HG02623 (cell line): ENCODE measurements at regions not wholly inside any gene's neighbourhood (a gene's known extent, or its start where the extent isn't known, plus 50 kb on each side); places are given as distances from the start of the nearest gene placed in this dataset.
"Not testable (repeated sequence)": the region's sequence is repeated elsewhere in the genome, so short reads cannot be mapped to it uniquely, and the experiment has no call there.

Experiments
- ATAC-seq: cut with Tn5 transposase; IDR thresholded peaks from one replicate; pipeline ENCODE4 v1.9.1; 2021; ENCODE audit warnings: moderate library complexity; ENCODE audit not compliant: unreplicated experiment

DNA sequence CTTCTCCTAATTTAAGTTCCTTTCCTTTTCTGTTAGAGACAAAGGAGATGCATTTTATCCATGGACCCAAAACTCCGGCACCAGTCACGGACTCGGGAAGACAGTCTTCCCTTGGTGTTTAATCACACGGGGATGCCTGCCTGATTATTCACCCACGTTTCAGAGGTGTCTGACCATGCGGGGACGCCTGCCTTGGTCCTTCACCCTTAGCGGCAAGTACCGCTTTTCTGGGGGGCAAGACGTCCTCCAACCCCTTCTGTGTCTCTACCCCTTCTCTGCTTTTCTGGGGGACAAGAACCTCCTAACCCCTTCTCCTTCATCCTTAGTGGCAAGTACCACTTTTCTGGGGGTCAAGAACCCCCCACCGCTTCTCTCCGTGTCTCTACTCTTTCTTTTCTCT lies 816.9 kb upstream of the VRK2 start:
- ATAC-seq = not testable (repeated sequence)

DNA sequence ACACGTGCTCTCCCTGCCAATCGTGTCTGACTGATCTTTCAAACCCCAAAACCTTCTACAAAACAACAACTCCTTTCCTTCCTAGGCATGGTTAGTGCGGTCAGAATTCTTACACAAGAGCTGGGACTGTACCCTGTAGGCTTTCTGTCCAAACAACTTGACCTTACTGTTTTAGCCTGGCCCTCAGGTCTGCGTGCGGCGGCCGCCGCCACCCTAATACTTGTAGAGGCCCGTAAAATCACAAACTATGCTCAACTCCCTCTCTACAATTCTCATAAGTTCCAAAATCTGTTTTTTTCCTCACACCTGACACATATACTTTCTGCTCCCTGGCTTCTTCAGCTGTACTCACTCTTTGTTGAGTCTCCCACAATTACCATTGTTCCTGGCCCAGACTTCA lies 814.3 kb upstream of the VRK2 start:
- ATAC-seq = not testable (repeated sequence)

DNA sequence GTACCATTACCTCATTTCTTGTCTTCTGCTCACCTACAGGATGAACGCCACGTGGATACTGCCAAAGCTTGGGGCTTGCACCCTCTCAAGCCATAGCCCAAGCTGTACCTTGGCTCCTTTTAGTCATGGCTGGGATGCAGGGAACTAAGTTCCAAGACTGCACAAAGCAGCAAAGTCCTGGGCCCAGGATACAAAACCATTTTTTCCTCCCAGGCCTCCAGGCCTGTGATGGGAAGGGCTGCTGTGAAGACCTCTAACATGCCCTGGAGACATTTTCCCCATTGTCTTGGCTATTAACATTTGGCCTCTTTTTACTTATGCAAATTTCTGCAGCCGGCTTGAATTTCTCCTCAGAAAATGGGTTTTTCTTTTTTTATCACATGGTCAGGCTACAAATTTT lies 795.1 kb upstream of the VRK2 start:
- not testable (repeated sequence) for ATAC-seq

DNA sequence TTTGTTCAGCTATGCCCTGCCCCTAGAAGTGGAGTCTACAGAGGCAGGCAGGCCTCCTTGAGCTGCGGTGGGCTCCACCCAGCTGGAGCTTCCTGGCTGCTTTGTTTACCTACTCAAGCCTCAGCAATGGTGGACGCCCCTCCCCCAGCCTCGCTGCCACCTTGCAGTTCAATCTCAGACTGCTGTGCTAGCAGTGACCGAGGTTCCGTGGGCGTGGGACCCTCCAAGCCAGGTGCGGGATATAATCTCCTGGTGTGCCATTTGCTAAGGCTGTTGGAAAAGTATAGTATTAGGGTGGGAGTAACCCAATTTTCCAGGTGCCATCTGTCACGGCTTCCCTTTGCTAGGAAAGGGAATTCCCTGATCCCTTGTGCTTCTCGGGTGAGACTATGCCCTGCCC lies 770.2 kb upstream of the VRK2 start:
- not testable (repeated sequence) for ATAC-seq

DNA sequence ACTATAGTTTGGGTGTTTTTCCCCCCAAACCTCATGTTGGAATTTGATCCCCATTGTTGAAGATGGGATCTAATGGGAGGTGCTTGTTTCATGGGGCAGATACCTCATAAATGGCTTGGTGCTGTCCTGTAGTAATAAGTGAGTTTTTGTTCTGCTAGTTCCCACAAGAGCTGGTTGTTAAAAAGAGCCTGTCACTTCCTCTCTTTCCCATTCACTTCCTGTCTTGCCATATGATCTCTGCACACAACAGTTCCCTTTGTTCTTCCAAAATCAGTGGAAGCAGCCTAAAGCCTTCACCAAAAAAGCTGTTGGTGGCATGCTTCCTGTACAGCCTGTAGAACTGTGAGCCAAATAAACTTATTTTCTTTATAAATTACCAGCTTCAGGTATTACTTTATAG lies 768.2 kb upstream of the VRK2 start:
- ATAC-seq = no peak

DNA sequence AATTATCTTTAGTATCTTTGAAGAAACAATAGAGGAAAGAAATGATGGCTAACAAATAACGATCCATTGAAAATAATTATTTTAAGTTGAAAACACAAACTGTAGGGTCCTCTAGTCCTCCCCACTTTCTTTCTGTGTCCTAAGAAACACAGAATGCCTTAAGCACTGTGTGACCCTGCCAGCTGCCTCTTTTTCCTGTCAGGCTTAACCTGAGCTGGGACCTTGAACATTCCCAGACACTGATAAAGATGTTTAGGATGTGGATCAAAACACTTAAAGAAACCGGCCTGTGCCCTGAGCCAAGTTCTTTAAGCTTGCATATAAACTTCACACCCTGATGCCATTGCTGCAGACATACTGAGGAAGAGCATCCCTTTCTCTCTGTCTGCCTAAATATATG lies 755.4 kb upstream of the VRK2 start:
- no peak for ATAC-seq

DNA sequence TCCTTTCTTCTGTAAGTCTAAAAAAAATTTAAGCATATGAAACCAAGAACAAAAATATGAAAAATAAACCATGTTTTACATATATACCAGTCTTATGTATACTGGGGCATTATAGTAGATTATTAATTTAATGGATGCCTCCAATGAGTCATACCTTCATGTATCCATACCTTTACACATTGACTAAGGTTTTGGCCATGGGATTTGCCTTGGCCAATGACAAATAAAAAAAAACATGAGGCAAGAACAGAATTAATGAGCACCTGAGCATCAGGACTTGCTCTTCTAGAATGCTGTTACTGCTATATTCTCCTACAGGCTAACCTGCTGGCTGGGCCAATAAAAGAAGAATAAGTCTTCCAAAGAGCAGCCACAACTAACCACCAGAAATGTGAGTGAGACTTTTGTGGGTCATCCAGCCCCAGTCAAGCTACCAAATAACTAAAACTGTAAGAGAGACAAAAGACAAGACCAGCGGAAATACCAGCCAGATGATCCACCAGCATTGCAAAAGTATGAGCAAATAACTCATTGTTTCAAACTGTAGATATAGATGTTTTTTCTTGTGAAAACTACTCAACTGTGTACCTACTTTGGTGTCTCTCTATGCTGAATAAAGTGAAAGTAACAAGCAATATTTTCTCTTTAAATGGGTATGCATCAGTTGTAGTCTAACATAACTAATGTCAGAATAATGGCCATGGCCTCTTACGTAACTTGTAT lies 749.6 kb upstream of the VRK2 start:
- ATAC-seq = no peak

DNA sequence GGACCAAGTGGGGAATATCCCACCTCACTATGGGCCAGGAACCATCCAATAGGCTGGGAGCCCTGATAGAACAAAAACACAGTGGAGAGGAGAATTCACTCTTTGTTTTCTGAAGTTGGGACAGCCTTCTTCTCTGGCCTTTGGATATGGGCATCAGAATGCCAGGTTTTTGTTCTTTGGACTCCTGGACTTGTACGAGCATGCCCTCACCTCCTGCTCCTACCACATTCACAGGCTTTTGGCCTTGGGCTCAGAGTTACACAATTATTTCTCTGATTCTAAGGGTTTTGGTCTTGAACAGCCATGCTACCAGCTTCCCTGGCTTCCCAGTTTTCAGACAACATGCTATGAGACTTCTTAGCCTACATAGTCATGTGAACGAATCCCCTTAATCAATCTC lies 732.9 kb upstream of the VRK2 start:
- ATAC-seq = no peak

DNA sequence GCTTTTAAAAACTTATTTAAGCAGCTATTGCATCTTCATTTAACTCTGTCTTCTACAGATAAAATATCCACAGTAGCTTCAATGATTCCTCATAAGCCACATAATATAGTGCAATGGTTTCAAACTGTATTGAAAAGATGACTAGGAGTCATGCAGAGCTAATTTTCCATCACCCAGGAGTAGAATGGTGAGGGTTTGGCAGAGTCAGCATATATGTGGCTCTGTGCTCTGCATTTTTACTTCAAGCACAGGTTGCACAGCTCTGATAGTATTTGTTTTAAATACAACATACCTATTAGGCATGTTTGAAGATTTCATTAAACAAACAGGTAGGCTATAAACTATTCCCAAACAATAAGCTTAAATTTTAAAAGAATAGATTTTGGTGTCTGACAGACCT lies 731.9 kb upstream of the VRK2 start:
- ATAC-seq = no peak

DNA sequence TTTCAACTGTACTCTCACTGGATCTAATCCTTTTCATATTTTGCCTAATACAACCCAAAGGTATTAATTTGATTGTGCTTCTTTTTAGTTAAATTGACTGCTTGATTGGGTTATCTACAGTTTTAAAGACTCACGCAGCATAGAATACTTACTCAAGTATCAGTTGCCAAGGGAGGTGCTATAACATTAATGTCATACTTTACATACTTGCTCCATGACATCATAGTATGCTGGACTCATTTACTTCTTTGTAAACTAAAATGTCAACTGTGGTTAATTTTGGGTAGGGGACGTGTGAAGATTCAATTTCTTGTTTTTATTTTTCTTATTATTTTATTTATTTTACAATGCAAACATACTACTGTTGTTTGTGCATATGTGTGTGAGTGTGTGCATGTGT lies 716.2 kb upstream of the VRK2 start:
- no peak for ATAC-seq

DNA sequence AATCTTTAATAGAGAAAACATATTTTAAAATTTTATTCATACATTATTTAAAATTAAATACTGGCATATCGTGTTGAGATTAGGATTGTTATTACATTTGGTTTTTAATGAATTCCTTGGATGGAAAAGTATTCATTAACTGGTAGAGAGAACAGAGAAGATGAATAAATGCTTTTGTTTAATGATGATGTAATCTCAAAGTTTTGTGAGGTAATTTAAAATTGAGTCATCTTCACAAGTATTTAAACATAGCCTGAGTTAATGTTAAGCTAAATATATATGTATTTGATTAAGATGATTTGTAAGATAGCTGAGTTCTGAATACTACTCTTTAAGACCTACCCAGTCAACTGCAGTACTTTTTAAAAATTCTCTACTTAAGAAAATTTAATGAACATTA lies 713.4 kb upstream of the VRK2 start:
- no peak for ATAC-seq

DNA sequence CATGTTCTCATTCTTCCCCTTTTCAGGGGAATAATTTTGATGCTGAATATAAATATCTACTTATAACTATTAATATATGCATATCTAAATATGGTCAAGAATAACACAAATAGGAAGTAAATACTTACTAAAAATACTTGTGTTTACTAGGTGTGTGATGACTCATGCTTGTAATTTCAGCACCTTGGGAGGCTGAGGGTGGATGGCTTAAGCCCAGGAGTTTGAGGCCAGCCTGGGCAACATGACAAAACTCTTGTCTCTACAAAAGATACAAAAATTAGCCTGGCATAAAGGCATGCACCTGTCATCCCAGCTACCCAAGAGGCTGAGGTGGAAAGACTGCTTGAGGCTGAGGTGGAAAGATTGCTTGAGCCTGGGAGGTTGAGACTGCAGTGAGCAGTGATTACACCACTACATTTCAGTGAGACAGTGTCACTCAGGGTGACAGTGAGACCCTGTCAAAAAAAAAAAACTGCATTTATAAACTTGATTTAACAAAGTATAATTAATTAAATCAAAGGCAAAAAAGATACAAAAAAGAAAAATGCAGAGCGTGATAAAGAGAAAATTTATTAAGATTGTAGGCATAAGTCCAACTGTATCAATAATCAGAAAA lies 703.1 kb upstream of the VRK2 start:
- ATAC-seq = no peak

DNA sequence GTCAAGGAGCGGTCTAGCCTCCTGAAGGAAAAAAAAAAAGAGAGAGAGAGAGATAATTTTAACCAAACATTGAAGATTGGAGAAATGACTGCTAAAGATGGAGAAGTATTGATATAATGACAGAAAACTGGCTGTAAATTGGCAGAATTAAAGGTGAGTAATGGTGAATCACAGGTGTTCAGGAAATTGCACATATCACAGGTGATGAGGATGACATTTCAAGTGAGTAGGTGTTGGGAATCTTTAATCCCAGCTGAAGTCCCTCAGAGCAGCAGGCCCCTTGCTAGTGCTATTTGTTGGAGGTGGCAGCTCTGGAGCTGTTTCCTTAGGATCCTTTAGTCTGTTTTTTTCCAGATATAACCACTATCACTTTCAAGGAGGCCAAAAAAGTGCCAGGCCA lies 678.4 kb upstream of the VRK2 start:
- no peak for ATAC-seq

DNA sequence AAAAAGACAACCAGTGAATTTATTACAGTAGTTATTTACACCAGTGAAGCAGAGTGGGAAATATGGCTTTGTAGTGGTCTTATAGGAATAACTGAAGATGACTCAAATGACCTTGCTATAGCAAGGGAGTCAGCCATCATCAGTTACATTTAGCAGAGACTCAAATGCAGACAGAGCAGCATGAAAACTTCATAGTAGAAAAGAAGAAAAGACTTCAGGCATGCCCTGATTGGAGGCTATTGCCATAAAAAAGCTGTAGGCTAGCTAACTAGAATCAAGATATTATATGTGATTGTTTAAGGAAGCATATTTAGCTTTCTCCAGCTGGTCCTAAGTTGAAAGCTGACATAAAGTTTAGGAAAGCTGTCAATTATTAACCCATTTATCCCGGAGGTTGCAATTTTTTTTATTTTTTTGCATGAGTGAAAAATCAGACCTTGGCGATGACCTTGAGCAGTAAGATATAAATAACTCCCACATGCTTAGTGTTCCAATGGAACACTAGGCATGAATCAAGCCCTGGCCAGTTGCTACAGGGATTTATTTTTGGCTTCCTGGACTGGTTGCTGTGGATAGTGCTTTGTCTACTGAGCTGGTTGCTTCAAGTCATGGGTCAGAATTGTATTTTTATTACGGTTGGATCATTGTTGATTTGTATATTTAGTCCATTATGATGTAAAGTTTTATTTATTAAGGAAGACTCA lies 675.6 kb upstream of the VRK2 start:
- no peak for ATAC-seq

DNA sequence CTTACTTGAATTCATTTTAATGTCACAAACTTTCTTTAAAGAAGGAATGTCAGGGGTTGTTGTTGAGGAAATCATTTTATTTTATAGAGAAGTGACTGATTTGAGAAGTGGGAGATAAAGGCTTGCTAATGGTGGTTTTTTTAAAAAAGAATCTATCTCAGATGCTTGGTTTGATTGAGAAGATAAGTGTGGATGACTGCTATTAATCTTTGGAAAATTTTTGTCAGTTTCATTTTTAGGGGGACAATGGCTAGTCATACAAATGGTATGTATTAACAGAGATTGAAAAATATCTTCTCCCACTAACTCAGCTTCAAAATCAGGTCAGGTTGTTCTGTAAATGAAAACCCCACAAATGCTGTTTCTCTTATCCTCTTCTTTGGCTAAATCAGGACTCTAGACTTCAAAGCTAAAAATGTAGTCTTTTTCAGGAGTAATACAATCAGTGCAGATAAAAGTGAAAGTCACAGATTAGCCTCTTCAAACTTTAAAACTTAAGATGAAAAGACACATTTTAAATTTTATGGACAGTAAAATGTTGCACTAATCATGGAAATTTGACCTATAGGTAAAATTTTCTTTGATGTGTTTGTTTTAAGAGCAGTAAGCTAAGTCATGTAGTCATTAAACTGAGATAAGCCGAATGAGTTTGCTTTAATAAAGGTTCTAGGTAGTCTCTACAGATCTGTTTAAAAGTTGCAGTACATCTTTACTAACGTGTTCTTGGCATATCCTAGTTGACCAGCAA lies 674.2 kb upstream of the VRK2 start:
- ATAC-seq = no peak

DNA sequence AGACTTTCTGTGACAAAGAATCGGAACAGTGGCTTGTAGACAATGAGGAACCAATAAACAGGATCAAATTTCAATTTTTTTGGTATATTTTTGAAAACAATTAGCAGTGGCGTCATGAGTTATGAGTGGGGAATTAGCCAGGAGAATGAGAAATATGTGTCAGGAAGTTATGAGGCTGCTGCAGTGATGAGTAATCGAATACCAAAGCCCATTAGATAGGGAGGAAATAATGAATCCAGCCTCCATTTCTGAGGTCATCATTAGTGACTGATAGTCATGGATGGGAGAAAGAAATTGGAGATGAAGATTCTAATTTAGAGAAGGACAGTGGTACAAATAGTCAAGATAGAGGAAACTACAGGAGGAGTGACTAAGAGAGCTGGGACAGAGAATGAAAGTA lies 673.1 kb upstream of the VRK2 start:
- ATAC-seq = no peak

DNA sequence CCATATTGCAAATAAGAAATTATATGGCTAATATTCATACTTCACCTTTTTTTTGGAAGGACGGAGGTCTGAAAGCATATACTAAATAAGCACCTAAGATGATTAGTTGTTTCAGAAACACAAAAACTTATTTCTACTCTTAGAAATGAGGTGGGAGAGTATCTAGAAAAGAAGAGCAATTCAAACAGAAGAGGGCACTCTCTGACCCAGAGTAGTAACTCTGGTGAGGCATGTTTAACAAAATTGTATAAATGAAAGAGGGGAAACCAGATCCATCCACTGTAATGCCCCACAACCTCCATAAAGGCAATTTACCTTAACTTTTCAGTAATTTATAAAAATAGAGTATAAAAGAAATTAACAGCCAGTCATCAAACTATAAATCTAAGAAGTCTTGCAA lies 669.6 kb upstream of the VRK2 start:
- ATAC-seq = no peak

DNA sequence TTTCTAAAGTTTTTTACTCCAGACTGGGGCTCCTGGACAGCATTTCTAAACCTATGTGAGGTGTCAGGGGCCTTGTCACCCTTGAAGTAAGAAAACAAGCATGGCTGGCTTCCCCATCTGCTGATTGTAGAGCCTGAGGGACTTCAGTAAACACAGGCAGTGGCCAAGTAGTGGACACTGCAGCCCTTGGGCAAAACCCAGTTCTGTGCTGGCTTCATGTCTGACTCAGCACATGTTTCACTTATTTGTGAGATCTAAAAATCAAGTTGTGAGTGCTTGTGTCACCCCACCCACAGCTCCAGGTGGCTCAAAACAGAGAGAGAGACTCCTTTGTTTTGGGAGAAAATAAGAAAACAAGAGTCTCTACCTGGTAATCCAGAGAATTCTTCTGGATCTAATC lies 660.3 kb upstream of the VRK2 start:
- no peak for ATAC-seq

DNA sequence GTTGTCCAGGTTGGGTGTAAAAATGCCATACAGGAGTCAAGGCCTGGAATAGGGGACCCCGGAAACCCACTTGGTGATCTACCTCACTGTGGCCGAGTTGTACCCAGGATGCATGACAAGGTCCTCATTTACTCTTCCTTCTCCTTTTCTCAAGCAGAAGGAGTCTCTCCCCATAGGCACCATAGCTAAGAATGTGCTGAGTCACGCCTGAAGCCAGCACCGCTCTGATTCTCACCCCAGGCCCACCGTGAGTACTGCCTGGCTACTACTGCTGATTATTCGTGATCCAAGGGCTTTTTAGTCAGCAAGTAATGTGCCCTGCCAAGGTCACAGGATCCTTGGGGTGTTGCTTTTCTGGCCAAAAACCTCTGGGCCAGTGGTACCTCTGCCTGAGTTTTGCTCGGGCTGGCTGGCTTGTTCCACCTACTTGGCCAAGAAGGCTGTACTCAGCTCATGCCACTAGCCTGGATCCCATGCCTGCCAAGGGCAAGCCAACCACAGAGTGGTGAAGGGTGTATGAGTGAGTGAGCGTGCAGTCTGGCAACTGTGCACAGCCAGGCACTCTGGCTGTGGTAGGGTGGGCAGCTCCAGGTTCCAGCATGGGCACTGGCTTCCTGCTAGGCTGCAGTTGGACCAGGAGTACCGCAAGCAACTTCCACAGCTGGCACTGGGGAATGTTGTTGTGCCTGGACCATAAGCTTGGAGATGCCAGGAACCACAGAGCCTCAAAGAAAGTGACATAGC lies 650.1 kb upstream of the VRK2 start:
- ATAC-seq = no peak

DNA sequence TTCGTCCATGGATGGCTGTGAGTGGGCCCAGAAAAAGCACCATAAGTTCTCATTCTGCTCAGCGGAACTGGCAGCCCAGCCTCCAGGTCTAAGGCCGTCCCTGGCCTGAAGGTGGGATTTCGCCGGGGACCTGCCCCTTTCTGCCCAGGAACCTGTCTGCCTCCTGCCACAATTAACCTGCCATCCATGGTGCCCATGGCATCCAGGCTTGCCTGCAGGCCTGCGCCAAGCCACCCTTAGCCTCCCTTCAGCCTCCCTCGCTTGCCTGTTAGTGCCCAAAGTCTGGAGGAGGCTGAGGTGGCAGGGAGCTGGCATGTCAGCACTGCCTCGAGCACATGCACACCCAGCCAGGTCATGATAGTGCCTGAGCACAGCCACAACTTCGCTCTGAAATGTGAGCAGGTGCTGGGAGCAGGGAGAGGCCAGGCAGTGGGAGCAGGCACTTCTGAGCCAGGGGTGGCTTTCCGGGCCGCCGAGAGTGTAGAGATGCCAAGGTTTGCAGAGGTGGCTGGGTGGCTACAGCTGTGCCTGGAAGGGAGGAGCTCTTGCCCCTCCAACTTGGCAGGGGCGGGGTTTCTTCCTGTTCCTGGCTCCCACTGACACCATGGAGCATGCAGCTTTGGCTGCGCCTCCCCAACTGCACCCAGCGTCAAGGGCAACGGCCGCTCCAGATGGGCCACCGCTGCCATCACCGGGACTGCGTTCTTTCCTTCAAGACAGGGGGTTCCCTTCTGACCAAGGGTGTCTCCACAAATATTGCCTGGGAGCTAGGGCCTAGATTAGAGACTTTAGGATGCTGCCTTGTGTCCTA lies 648.9 kb upstream of the VRK2 start:
- no peak for ATAC-seq
